Adrenal gland (tissue), 9 donors: ENCODE measurements at regions not wholly inside any gene's neighbourhood (a gene's known extent, or its start where the extent isn't known, plus 50 kb on each side); places are given as distances from the start of the nearest gene placed in this dataset.

Source experiments
- DNase-seq, 7 donors: peaks; one replicate each; pipeline ENCODE4 v3.0.0-alpha.2; 2019 to 2020
- H3K27ac ChIP-seq, 5 donors: fragments of 200-600 bp; sonication (generic) in 4 of 5; 1 replicate in 3 of 5; 2 replicates in 2 of 5; pipeline versions ENCODE4 v1.5.1 to v1.8.0; 2016 to 2020; ENCODE audit warnings: mild to moderate bottlenecking in 1 of 5
- H3K27me3 ChIP-seq: fragments of 200-600 bp; 2 replicates; pipeline ENCODE4 v1.8.0; 2021
- H3K36me3 ChIP-seq, 2 donors: fragments of 200-600 bp; replicated peaks in 1 of 2; 1 replicate in 1 of 2; 2 replicates in 1 of 2; pipeline versions ENCODE4 v1.5.1 to v1.8.0; 2018 to 2022
- H3K4me1 ChIP-seq, 2 donors: fragments of 200-600 bp; replicated peaks in 1 of 2; 1 replicate in 1 of 2; 2 replicates in 1 of 2; pipeline versions ENCODE4 v1.5.1 to v1.8.0; 2018 to 2021
- H3K4me3 ChIP-seq, 4 donors: fragments of 200-600 bp; sonication (generic) in 3 of 4; one replicate each; pipeline ENCODE4 v1.5.1; 2016 to 2018
- H3K9me3 ChIP-seq, 3 donors: fragments of 200-600 bp; sonication (generic) in 1 of 3; replicated peaks in 1 of 3; 1 replicate in 2 of 3; 2 replicates in 1 of 3; pipeline versions ENCODE4 v1.5.1 to v1.8.0; 2016 to 2021
- CTCF ChIP-seq, 6 experiments: fragments of 450-650 bp in 4 of 6; fragments of 200-600 bp in 2 of 6; sonication (generic) in 1 of 6; IDR thresholded peaks; 1 replicate in 5 of 6; 2 replicates in 1 of 6; pipeline versions ENCODE4 v1.5.1 to v1.8.0; 2016 to 2021; ENCODE audit warnings: antibody characterized with exemption in 6 of 6, mild to moderate bottlenecking in 2 of 6, moderate library complexity in 1 of 6
- POLR2A ChIP-seq, 2 donors: fragments of 450-650 bp; IDR thresholded peaks; one replicate each; pipeline ENCODE4 v1.6.1; 2017; ENCODE audit warnings: antibody characterized with exemption in 2 of 2, mild to moderate bottlenecking in 2 of 2, moderate library complexity in 1 of 2
- WGBS, 4 donors: extraction: QIAGEN DNeasy Blood & Tissue Kit in 2 of 4; methylation state at CpG; one replicate each; pipeline versions ENCODE4 v1.1.5 to v1.1.7; 2013 to 2017; 5-methylcytosine and 5-hydroxymethylcytosine counted together
- intact Hi-C, 2 donors: fragments of 100-400 bp; cut with DNase I; formaldehyde crosslinking; loops; one replicate each; pipeline versions ENCODE4 v1.14.1 to v1.15.0; 2022 to 2023
- donor health status: healthy with polysubstance abuse.
- donor health status: Bipolar disorder and iron deficiency.
- donor health status: DM: yes; HTN: yes; CAD: no.
- donor health status: DM: no; HTN: no; CAD: no.
- donor health status: DM: no; HTN: no; CAD: no.

- no peak overlapping the region for H3K27ac ChIP-seq
- no peak for TF ChIP-seq CTCF (IDR thresholded peaks at IDR 0.05)
- TF ChIP-seq POLR2A (IDR thresholded peaks at IDR 0.05), result no peak
Measured at GRCh38 chr7:15860264-15860949, 173.9 kb upstream of the MEOX2 start.

GRCh38 chr7:15857026-15857425 lies 170.5 kb upstream of the MEOX2 start:
- no peak overlapping the region for H3K27ac ChIP-seq
- no peak overlapping the region for H3K4me3 ChIP-seq
- no peaks in the 10 kb centered on the region for H3K27me3 ChIP-seq
- intact Hi-C loops, result no loop called here
- TF ChIP-seq CTCF (IDR thresholded peaks at IDR 0.05) (no peak), POLR2A (IDR thresholded peaks at IDR 0.05) (no peak)
- no peak for DNase-seq
- H3K4me1 ChIP-seq, result peaks cover 0 to 4% of the 10 kb centered on the region in 2 donors
- H3K9me3 ChIP-seq, result no peaks in the 10 kb centered on the region
- no peaks in the 10 kb centered on the region for H3K36me3 ChIP-seq
- 89 to 96% (median 91%) methylated on average over 3 of the region's 3 CpGs for WGBS, 4 donors

More at GRCh38 chr7:15860264-15860949, 173.9 kb upstream of the MEOX2 start:
- H3K27me3 ChIP-seq, result no peaks in the 10 kb centered on the region
- intact Hi-C loops, result no loop called here
- H3K36me3 ChIP-seq, result no peaks in the 10 kb centered on the region
- no peak overlapping the region for H3K4me3 ChIP-seq
- H3K9me3 ChIP-seq, result no peaks in the 10 kb centered on the region
- DNase-seq, result no peak
- H3K4me1 ChIP-seq, result peaks cover 0 to 8% of the 10 kb centered on the region in 2 donors
- WGBS, 4 donors, result 60 to 88% (median 71%) methylated on average over 1 of the region's 1 CpG

GRCh38 chr7:15856311-15856710 lies 169.8 kb upstream of the MEOX2 start:
- Histone ChIP-seq H3K4me1 (no peaks in the 10 kb centered on the region), H3K4me3 (no peak overlapping the region), H3K9me3 (no peaks in the 10 kb centered on the region), H3K36me3 (no peaks in the 10 kb centered on the region), H3K27me3 (no peaks in the 10 kb centered on the region), H3K27ac (no peak overlapping the region)
- TF ChIP-seq POLR2A (IDR thresholded peaks at IDR 0.05) (no peak), CTCF (IDR thresholded peaks at IDR 0.05) (no peak)
- DNase-seq, result no peak
- intact Hi-C loops, result no loop called here

DNA sequence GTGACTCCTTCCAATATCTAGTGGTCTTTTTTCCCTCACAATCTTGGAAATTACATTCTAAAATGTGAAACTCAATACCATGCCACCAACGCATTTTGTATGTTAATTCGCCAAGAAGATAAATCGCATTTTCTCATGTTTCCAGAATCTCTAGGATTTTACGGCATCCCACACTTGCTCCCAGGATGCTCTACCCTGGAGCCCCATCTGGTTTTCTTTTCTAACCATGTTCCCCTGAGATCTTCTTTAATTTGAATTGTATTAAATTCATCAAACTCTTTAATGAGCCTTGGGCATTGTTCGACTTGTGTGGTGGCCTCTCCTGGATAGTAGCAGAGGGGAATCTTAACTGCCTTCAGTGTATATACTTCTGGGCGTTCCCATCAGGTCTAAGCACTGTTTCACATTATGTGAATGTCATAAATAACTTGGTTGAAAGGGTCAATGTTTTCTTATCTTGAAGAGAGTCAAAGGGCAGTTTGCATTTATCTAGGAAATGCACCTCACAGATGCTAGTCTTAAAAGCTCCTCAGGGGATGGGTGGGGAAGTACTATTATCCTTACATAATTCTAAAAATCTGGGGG lies 169.1 kb upstream of the MEOX2 start:
- intact Hi-C loops, result no loop called here
- Histone ChIP-seq H3K36me3 (no peaks in the 10 kb centered on the region), H3K27ac (no peak overlapping the region), H3K4me3 (no peak overlapping the region), H3K27me3 (no peaks in the 10 kb centered on the region), H3K9me3 (no peaks in the 10 kb centered on the region), H3K4me1 (no peaks in the 10 kb centered on the region)
- 77 to 83% (median 81%) methylated on average over 6 of the region's 6 CpGs for WGBS, 4 donors
- TF ChIP-seq POLR2A (IDR thresholded peaks at IDR 0.05) (no peak), CTCF (IDR thresholded peaks at IDR 0.05) (no peak)
- no peak for DNase-seq
